ENCODE measurements at regions not wholly inside any gene's neighbourhood (a gene's known extent, or its start where the extent isn't known, plus 50 kb on each side); places are given as distances from the start of the nearest gene placed in this dataset.

DNA sequence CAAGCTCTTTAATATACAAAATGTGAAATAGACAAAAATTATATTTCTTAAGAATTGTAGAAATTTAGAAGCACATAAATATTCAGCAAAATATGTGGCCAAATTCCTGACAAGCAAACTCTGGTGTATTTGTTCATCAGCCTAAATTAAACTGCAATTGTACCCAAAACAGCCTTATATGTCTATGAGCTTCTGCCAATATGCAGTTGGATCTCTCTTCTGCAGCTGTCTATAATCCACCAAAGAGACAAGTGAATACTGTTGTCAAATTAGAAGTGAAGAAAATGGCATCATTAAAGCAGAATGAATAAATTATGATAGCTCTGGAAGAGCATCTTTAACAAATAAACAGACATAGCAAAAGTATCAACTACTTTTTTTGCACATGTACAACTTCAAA is 755.7 kb downstream of the GRIK2 start (continued):
- TF ChIP-seq, protein P1, sequence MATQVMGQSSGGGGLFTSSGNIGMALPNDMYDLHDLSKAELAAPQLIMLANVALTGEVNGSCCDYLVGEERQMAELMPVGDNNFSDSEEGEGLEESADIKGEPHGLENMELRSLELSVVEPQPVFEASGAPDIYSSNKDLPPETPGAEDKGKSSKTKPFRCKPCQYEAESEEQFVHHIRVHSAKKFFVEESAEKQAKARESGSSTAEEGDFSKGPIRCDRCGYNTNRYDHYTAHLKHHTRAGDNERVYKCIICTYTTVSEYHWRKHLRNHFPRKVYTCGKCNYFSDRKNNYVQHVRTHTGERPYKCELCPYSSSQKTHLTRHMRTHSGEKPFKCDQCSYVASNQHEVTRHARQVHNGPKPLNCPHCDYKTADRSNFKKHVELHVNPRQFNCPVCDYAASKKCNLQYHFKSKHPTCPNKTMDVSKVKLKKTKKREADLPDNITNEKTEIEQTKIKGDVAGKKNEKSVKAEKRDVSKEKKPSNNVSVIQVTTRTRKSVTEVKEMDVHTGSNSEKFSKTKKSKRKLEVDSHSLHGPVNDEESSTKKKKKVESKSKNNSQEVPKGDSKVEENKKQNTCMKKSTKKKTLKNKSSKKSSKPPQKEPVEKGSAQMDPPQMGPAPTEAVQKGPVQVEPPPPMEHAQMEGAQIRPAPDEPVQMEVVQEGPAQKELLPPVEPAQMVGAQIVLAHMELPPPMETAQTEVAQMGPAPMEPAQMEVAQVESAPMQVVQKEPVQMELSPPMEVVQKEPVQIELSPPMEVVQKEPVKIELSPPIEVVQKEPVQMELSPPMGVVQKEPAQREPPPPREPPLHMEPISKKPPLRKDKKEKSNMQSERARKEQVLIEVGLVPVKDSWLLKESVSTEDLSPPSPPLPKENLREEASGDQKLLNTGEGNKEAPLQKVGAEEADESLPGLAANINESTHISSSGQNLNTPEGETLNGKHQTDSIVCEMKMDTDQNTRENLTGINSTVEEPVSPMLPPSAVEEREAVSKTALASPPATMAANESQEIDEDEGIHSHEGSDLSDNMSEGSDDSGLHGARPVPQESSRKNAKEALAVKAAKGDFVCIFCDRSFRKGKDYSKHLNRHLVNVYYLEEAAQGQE (IDR thresholded peaks at IDR 0.05; ENCODE audit: low read depth, low read length), result no peak
- no peak for TF ChIP-seq NFYB (IDR thresholded peaks at IDR 0.05; ENCODE audit: insufficient read depth, low read depth, low read length)
- no peak for TF ChIP-seq HDAC2 (IDR thresholded peaks at IDR 0.05)
- TF ChIP-seq, protein P2, sequence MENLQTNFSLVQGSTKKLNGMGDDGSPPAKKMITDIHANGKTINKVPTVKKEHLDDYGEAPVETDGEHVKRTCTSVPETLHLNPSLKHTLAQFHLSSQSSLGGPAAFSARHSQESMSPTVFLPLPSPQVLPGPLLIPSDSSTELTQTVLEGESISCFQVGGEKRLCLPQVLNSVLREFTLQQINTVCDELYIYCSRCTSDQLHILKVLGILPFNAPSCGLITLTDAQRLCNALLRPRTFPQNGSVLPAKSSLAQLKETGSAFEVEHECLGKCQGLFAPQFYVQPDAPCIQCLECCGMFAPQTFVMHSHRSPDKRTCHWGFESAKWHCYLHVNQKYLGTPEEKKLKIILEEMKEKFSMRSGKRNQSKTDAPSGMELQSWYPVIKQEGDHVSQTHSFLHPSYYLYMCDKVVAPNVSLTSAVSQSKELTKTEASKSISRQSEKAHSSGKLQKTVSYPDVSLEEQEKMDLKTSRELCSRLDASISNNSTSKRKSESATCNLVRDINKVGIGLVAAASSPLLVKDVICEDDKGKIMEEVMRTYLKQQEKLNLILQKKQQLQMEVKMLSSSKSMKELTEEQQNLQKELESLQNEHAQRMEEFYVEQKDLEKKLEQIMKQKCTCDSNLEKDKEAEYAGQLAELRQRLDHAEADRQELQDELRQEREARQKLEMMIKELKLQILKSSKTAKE (IDR thresholded peaks at IDR 0.05; ENCODE audit: low read depth, poor library complexity, severe bottlenecking), result no peak
- TF ChIP-seq PML (IDR thresholded peaks at IDR 0.05; ENCODE audit: low read length), result no peak
- no peak for TF ChIP-seq RUNX3 (IDR thresholded peaks at IDR 0.05; ENCODE audit: low read length)

DNA sequence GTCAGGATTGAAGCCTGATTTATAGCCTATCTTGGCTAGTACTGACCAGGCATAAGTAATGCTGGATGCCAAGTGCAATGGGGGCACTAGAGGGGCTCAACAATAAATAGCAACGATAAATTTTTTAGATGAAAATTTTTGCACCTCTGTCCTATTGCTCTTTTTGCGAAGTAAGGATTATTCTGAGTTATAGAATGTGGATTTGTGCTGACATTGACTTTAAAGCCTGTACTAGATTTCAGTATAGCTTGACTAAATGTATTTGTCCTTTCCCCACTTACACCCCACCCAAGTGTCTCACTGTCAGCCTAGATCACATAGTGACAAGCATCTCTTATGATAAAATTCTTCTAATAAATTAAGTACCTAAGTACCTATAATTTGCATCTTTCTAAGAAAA is 757.0 kb downstream of the GRIK2 start:
- no TSS peak for BruUV-seq (replicated peaks)
- ChIA-PET SMC1A (ENCODE audit: uncharacterized antibody, unreplicated experiment) (no interaction called here), CTCF (no interaction called here), RAD21 (ENCODE audit: unreplicated experiment) (no interaction called here), POLR2A (no interaction called here)
- intact Hi-C loops (cut with micrococcal nuclease; ENCODE audit: unreplicated experiment), result no loop called here
- Histone ChIP-seq H3K79me2 (ENCODE audit: control insufficient read depth, insufficient read depth, low read length) (no peaks in the 10 kb centered on the region), H3K27me3 (replicated peaks in 1 of 2; ENCODE audit: control insufficient read depth in 2 of 2, insufficient read depth in 2 of 2, low read length in 1 of 2) (no peaks in the 10 kb centered on the region), H3K27ac (ENCODE audit: control insufficient read depth, insufficient read depth) (no peak overlapping the region), H3K9ac (ENCODE audit: control insufficient read depth, insufficient read depth, low read length) (no peak overlapping the region), H3K4me1 (ENCODE audit: control insufficient read depth, insufficient read depth, low read length) (no peaks in the 10 kb centered on the region), H3K4me2 (ENCODE audit: control insufficient read depth, insufficient read depth) (no peak overlapping the region), H2AFZ (ENCODE audit: control insufficient read depth, low read depth, low read length) (no peak overlapping the region), H3K9me3 (replicated peaks; ENCODE audit: control insufficient read depth, insufficient read depth, low read length) (no peaks in the 10 kb centered on the region), H4K20me1 (ENCODE audit: control insufficient read depth, insufficient read depth) (no peaks in the 10 kb centered on the region), H3K4me3 (no peak overlapping the region), H3K36me3 (ENCODE audit: control insufficient read depth in 2 of 2, insufficient read depth in 2 of 2, low read length in 1 of 2) (no peaks in the 10 kb centered on the region)
- WGBS (ENCODE audit: insufficient coverage, insufficient replicate concordance, low lambda C conversion rate, missing lambda C conversion rate), result 34% methylated on average over 2 of the region's 2 CpGs
- no peak for DNase-seq (ENCODE audit: low read depth, low spot score)
- no peak for ATAC-seq
- FAIRE-seq, result no peak
- in situ Hi-C loops (cut with MboI), result no loop called here
- TF ChIP-seq SREBF2 (IDR thresholded peaks at IDR 0.05; ENCODE audit: low read length), result no peak
- no peak for TF ChIP-seq RAD21 (IDR thresholded peaks at IDR 0.05; ENCODE audit: insufficient read depth, low read depth, low read length)
- TF ChIP-seq NFYA (IDR thresholded peaks at IDR 0.05; ENCODE audit: borderline replicate concordance, low read depth, low read length), result no peak
- no peak for TF ChIP-seq BCL11A (IDR thresholded peaks at IDR 0.05; ENCODE audit: low read depth, low read length)
- TF ChIP-seq, protein P2 (IDR thresholded peaks at IDR 0.05; ENCODE audit: low read depth, poor library complexity, severe bottlenecking), result no peak
- TF ChIP-seq, protein P3, sequence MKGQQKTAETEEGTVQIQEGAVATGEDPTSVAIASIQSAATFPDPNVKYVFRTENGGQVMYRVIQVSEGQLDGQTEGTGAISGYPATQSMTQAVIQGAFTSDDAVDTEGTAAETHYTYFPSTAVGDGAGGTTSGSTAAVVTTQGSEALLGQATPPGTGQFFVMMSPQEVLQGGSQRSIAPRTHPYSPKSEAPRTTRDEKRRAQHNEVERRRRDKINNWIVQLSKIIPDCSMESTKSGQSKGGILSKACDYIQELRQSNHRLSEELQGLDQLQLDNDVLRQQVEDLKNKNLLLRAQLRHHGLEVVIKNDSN (IDR thresholded peaks at IDR 0.05; ENCODE audit: borderline replicate concordance, extremely low read length, insufficient read depth, low read depth, low read length), result no peak
- TF ChIP-seq, protein P4, sequence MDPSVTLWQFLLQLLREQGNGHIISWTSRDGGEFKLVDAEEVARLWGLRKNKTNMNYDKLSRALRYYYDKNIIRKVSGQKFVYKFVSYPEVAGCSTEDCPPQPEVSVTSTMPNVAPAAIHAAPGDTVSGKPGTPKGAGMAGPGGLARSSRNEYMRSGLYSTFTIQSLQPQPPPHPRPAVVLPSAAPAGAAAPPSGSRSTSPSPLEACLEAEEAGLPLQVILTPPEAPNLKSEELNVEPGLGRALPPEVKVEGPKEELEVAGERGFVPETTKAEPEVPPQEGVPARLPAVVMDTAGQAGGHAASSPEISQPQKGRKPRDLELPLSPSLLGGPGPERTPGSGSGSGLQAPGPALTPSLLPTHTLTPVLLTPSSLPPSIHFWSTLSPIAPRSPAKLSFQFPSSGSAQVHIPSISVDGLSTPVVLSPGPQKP (IDR thresholded peaks at IDR 0.05; ENCODE audit: low read depth, low read length), result no peak
